Spleen (tissue), 11 donors: ENCODE measurements at regions not wholly inside any gene's neighbourhood (a gene's known extent, or its start where the extent isn't known, plus 50 kb on each side); places are given as distances from the start of the nearest gene placed in this dataset.

Source experiments
- DNase-seq: peaks from one replicate; pipeline ENCODE4 v3.0.0-alpha.2; 2020
- H3K27ac ChIP-seq, 8 donors: fragments of 200-600 bp; sonication (generic) in 7 of 8; 1 replicate in 4 of 8; 2 replicates in 4 of 8; pipeline versions ENCODE4 v1.5.0 to v1.8.0; 2016 to 2021; ENCODE audit warnings: inconsistent platforms in 4 of 8, mild to moderate bottlenecking in 4 of 8, moderate library complexity in 1 of 8
- H3K27me3 ChIP-seq, 7 donors: fragments of 200-600 bp; sonication (generic) in 6 of 7; replicated peaks in 1 of 7; 1 replicate in 4 of 7; 2 replicates in 3 of 7; pipeline versions ENCODE4 v1.5.0 to v1.8.0; 2016 to 2021; ENCODE audit warnings: inconsistent platforms in 3 of 7, mild to moderate bottlenecking in 1 of 7
- H3K36me3 ChIP-seq, 6 donors: fragments of 200-600 bp; sonication (generic) in 5 of 6; 1 replicate in 4 of 6; 2 replicates in 2 of 6; pipeline versions ENCODE4 v1.5.0 to v1.8.0; 2016 to 2021; ENCODE audit warnings: inconsistent platforms in 2 of 6
- H3K4me1 ChIP-seq, 6 donors: fragments of 200-600 bp; sonication (generic) in 5 of 6; 1 replicate in 3 of 6; 2 replicates in 3 of 6; pipeline versions ENCODE4 v1.5.0 to v1.8.0; 2016 to 2021; ENCODE audit warnings: inconsistent platforms in 3 of 6
- H3K4me3 ChIP-seq, 8 donors: fragments of 200-600 bp; sonication (generic) in 7 of 8; 1 replicate in 4 of 8; 2 replicates in 4 of 8; pipeline versions ENCODE4 v1.5.0 to v1.8.0; 2016 to 2021; ENCODE audit warnings: inconsistent platforms in 4 of 8, mild to moderate bottlenecking in 4 of 8, moderate library complexity in 2 of 8
- H3K9me3 ChIP-seq, 8 donors: fragments of 200-600 bp; sonication (generic) in 7 of 8; 1 replicate in 4 of 8; 2 replicates in 4 of 8; pipeline versions ENCODE4 v1.5.0 to v1.8.0; 2016 to 2021; ENCODE audit warnings: inconsistent platforms in 4 of 8
- CTCF ChIP-seq, 11 experiments: fragments of 200-600 bp in 7 of 11; fragments of 450-650 bp in 4 of 11; sonication (generic) in 4 of 11; IDR thresholded peaks in 8 of 11; conservative IDR thresholded peaks in 3 of 11; 1 replicate in 7 of 11; 2 replicates in 4 of 11; pipeline versions ENCODE4 v1.4.0 to v1.8.0; 2016 to 2021; ENCODE audit warnings: antibody characterized with exemption in 11 of 11, inconsistent platforms in 4 of 11, mild to moderate bottlenecking in 1 of 11
- POLR2A ChIP-seq, 3 donors: fragments of 450-650 bp; IDR thresholded peaks; one replicate each; pipeline ENCODE4 v1.5.1; 2017; ENCODE audit warnings: antibody characterized with exemption in 3 of 3, mild to moderate bottlenecking in 1 of 3
- POLR2AphosphoS5 ChIP-seq, 3 donors: sonication (generic); formaldehyde crosslinking; IDR thresholded peaks; one replicate each; pipeline ENCODE4 v1.5.1; 2017; ENCODE audit warnings: antibody characterized with exemption in 3 of 3
- WGBS, 5 donors: extraction: QIAGEN DNeasy Blood & Tissue Kit in 3 of 5; methylation state at CpG; one replicate each; pipeline versions ENCODE4 v1.1.5 to v1.1.7; 2013 to 2018; 5-methylcytosine and 5-hydroxymethylcytosine counted together
- intact Hi-C: fragments of 100-400 bp; cut with DNase I; formaldehyde crosslinking; loops from one replicate; pipeline ENCODE4 v1.15.0; 2023; ENCODE audit warnings: low total_unique reads
- donor health status: healthy with polysubstance abuse.
- donor health status: DM: no; HTN: no; CAD: no; lungs with moderate emphysema.
- donor health status: DM: no; HTN: no; CAD: no.
- donor health status: Bipolar disorder and iron deficiency.
- donor health status: healthy.
- donor health status: DM: no; HTN: no; CAD: no.
- donor health status: DM: yes; HTN: yes; CAD: no.

- no peak for DNase-seq
- Histone ChIP-seq H3K27me3 (no peaks in the 10 kb centered on the region), H3K4me3 (no peak overlapping the region), H3K4me1 (no peaks in the 10 kb centered on the region), H3K9me3 (peaks cover 0 to 3% (median 0%) of the 10 kb centered on the region in 8 donors), H3K27ac (no peak overlapping the region), H3K36me3 (no peaks in the 10 kb centered on the region)
- TF ChIP-seq POLR2A (IDR thresholded peaks at IDR 0.05) = no peak
- no peak for TF ChIP-seq POLR2AphosphoS5 (IDR thresholded peaks at IDR 0.05)
- TF ChIP-seq CTCF (IDR thresholded peaks at IDR 0.05 in 8 of 11, conservative IDR thresholded peaks at IDR 0.05 in 3 of 11) = no peak
- intact Hi-C loops = no loop called here
- WGBS, 5 donors = 71 to 82% (median 79%) methylated on average over 4 of the region's 4 CpGs
These were observed 562.8 kb upstream of the BTBD3 start for GRCh38 chr20:11354846-11355245.

GRCh38 chr20:11355345-11355744, 562.3 kb upstream of the BTBD3 start:
- Histone ChIP-seq H3K36me3 (no peaks in the 10 kb centered on the region), H3K4me3 (no peak overlapping the region), H3K27me3 (no peaks in the 10 kb centered on the region), H3K27ac (no peak overlapping the region), H3K9me3 (peaks cover 0 to 3% (median 0%) of the 10 kb centered on the region in 8 donors), H3K4me1 (no peaks in the 10 kb centered on the region)
- TF ChIP-seq CTCF (IDR thresholded peaks at IDR 0.05 in 8 of 11, conservative IDR thresholded peaks at IDR 0.05 in 3 of 11) = no peak
- TF ChIP-seq POLR2AphosphoS5 (IDR thresholded peaks at IDR 0.05) = no peak
- no peak for TF ChIP-seq POLR2A (IDR thresholded peaks at IDR 0.05)
- no peak for DNase-seq
- WGBS, 5 donors = 77 to 94% (median 83%) methylated on average over 3 of the region's 3 CpGs
- intact Hi-C loops = no loop called here

GRCh38 chr20:11356061-11356460, 561.6 kb upstream of the BTBD3 start:
- no peak for TF ChIP-seq POLR2AphosphoS5 (IDR thresholded peaks at IDR 0.05)
- no peak for TF ChIP-seq POLR2A (IDR thresholded peaks at IDR 0.05)
- no peak for TF ChIP-seq CTCF (IDR thresholded peaks at IDR 0.05 in 8 of 11, conservative IDR thresholded peaks at IDR 0.05 in 3 of 11)
- H3K27me3 ChIP-seq = no peaks in the 10 kb centered on the region
- 59 to 76% (median 74%) methylated on average over 3 of the region's 3 CpGs for WGBS, 5 donors
- H3K9me3 ChIP-seq = peaks cover 0 to 3% (median 0%) of the 10 kb centered on the region in 8 donors
- intact Hi-C loops = no loop called here
- H3K4me3 ChIP-seq = no peak overlapping the region
- H3K36me3 ChIP-seq = no peaks in the 10 kb centered on the region
- DNase-seq = no peak
- H3K27ac ChIP-seq = no peak overlapping the region
- H3K4me1 ChIP-seq = no peaks in the 10 kb centered on the region

GRCh38 chr20:11362450-11362849, 555.2 kb upstream of the BTBD3 start:
- no peak for DNase-seq
- WGBS, 5 donors = 56 to 84% (median 69%) methylated on average over 3 of the region's 3 CpGs
- Histone ChIP-seq H3K4me1 (no peaks in the 10 kb centered on the region), H3K36me3 (no peaks in the 10 kb centered on the region), H3K27me3 (no peaks in the 10 kb centered on the region), H3K9me3 (peaks cover 0 to 6% (median 0%) of the 10 kb centered on the region in 8 donors), H3K4me3 (no peak overlapping the region), H3K27ac (no peak overlapping the region)
- intact Hi-C loops = no loop called here
- no peak for TF ChIP-seq POLR2AphosphoS5 (IDR thresholded peaks at IDR 0.05)
- TF ChIP-seq POLR2A (IDR thresholded peaks at IDR 0.05) = no peak
- TF ChIP-seq CTCF (IDR thresholded peaks at IDR 0.05 in 8 of 11, conservative IDR thresholded peaks at IDR 0.05 in 3 of 11) = no peak
